Effector memory CD4-positive, alpha-beta T cell (primary cell): ENCODE measurements at regions not wholly inside any gene's neighbourhood (a gene's known extent, or its start where the extent isn't known, plus 50 kb on each side); places are given as distances from the start of the nearest gene placed in this dataset.

Source experiments
- DNase-seq, 3 donors: peaks; one replicate each; pipeline ENCODE4 v3.0.0-alpha.2; 2020
- H3K27ac ChIP-seq: 2 replicates; pipeline ENCODE4 v1.7.0; 2013; ENCODE audit warnings: mild to moderate bottlenecking, low read length, moderate library complexity; ENCODE audit not compliant: insufficient read depth, poor library complexity, severe bottlenecking
- H3K27me3 ChIP-seq: replicated peaks from 2 replicates; pipeline ENCODE4 v1.7.0; 2013; ENCODE audit warnings: mild to moderate bottlenecking, low read length; ENCODE audit not compliant: insufficient read depth, control insufficient read depth, poor library complexity, severe bottlenecking
- H3K36me3 ChIP-seq: 2 replicates; pipeline ENCODE4 v1.7.0; 2013; ENCODE audit warnings: mild to moderate bottlenecking, low read length, moderate library complexity; ENCODE audit not compliant: control insufficient read depth, insufficient read depth
- H3K4me1 ChIP-seq: 2 replicates; pipeline ENCODE4 v1.7.0; 2013; ENCODE audit warnings: low read length, mild to moderate bottlenecking; ENCODE audit not compliant: control insufficient read depth, insufficient read depth, poor library complexity, severe bottlenecking
- H3K4me3 ChIP-seq: 2 replicates; pipeline ENCODE4 v1.7.0; 2013; ENCODE audit warnings: low read length, low read depth, mild to moderate bottlenecking; ENCODE audit not compliant: insufficient read depth, poor library complexity, severe bottlenecking
- H3K9me3 ChIP-seq: 2 replicates; pipeline ENCODE4 v1.7.0; 2013; ENCODE audit warnings: mild to moderate bottlenecking, low read length, moderate library complexity; ENCODE audit not compliant: control insufficient read depth

GRCh38 chr16:85350973-85351372 is 238.7 kb upstream of the CIBAR2 start:
- H3K4me3 ChIP-seq: no peak overlapping the region
- no peaks in the 10 kb centered on the region for H3K36me3 ChIP-seq
- no peaks in the 10 kb centered on the region for H3K4me1 ChIP-seq
- H3K9me3 ChIP-seq: no peaks in the 10 kb centered on the region
- no peaks in the 10 kb centered on the region for H3K27me3 ChIP-seq
- no peak overlapping the region for H3K27ac ChIP-seq
- DNase-seq: no peak

GRCh38 chr16:85353013-85353412 is 240.7 kb upstream of the CIBAR2 start:
- Histone ChIP-seq H3K4me1 (no peaks in the 10 kb centered on the region), H3K36me3 (no peaks in the 10 kb centered on the region), H3K27ac (no peak overlapping the region), H3K9me3 (no peaks in the 10 kb centered on the region), H3K4me3 (no peak overlapping the region), H3K27me3 (no peaks in the 10 kb centered on the region)
- DNase-seq: no peak

DNA sequence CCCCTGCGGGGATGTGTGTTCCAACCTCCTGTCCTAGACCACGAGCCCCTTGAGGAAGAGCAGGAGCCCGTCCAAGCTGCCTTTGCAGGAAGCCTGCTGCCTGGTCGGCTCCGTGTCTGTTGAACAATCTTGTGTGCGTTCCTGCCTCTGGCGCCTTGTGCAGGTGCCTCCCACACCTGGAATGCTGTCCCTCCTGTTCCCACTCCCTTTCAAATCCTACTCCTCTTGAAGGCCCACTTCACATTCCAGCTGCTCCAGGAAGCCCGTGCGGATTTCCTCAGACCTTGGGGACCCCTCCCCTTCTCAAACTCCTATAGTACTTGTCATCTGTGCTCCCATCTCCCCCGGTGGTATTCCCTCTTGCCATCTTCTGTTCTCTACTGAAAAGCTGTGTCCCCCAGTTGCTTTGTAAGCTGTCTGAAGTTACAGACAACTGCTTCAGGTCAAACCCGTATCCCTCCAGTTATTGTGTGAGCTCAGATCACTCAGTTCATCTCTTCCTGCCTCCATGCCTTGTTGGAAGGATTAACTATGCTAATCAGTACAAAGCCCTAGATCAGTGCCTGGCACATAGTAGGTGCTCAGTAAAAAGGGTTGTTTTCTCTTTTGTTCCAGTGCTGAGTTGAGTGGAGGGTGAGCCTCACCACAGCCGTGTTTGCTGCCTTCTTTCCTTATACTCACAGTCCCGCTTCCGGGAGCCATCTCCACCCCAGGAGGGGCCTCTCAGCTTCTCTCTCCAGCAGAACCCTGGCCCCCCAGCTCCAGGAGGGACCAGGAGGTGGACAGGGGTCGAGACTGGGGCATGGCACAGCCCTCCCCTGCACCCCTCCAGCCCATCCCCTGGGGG is 241.8 kb upstream of the CIBAR2 start:
- Histone ChIP-seq H3K4me1 (no peaks in the 10 kb centered on the region), H3K4me3 (no peak overlapping the region), H3K27ac (no peak overlapping the region)

GRCh38 chr16:85354686-85355514 is 242.6 kb upstream of the CIBAR2 start:
- no peaks in the 10 kb centered on the region for H3K4me1 ChIP-seq
- no peak overlapping the region for H3K27ac ChIP-seq
- no peaks in the 10 kb centered on the region for H3K27me3 ChIP-seq
- no peak for DNase-seq
- no peaks in the 10 kb centered on the region for H3K36me3 ChIP-seq
- no peaks in the 10 kb centered on the region for H3K9me3 ChIP-seq
- H3K4me3 ChIP-seq: no peak overlapping the region

More for the DNA sequence above, 241.8 kb upstream of the CIBAR2 start:
- DNase-seq: no peak
- Histone ChIP-seq H3K36me3 (no peaks in the 10 kb centered on the region), H3K9me3 (no peaks in the 10 kb centered on the region), H3K27me3 (no peaks in the 10 kb centered on the region)

GRCh38 chr16:85355515-85355837 is 243.2 kb upstream of the CIBAR2 start:
- H3K27me3 ChIP-seq: no peaks in the 10 kb centered on the region
- no peak overlapping the region for H3K27ac ChIP-seq
- H3K9me3 ChIP-seq: no peaks in the 10 kb centered on the region
- H3K36me3 ChIP-seq: no peaks in the 10 kb centered on the region
- DNase-seq: no peak
- H3K4me3 ChIP-seq: no peak overlapping the region
- H3K4me1 ChIP-seq: no peaks in the 10 kb centered on the region

DNA sequence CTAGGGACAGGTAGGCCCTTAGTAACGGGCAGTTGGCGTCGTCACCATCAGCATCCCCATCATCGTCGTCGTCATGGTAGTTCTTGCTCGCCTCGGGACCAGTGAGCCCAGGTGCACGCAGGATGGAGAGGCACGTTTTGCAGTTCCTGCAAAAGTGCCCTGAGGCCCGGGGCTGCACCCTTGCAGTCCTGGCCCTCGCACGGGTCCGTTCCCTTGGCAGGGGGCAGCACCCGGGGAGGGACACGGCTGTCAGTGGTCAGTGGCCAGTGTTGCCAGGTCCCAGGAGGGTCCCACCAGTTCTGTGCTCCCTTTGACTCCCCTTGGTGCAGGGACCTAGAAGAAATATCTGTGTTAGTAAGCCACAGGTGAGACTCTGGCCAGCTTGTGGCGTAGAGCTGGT is 243.9 kb upstream of the CIBAR2 start:
- no peak for DNase-seq
- no peaks in the 10 kb centered on the region for H3K4me1 ChIP-seq
- H3K9me3 ChIP-seq: no peaks in the 10 kb centered on the region

GRCh38 chr16:85357323-85357722 is 245.1 kb upstream of the CIBAR2 start:
- Histone ChIP-seq H3K4me3 (no peak overlapping the region), H3K36me3 (no peaks in the 10 kb centered on the region), H3K9me3 (no peaks in the 10 kb centered on the region), H3K4me1 (no peaks in the 10 kb centered on the region), H3K27me3 (no peaks in the 10 kb centered on the region), H3K27ac (no peak overlapping the region)
- DNase-seq: no peak

More for the DNA sequence above, 243.9 kb upstream of the CIBAR2 start:
- Histone ChIP-seq H3K4me3 (no peak overlapping the region), H3K27ac (no peak overlapping the region), H3K36me3 (no peaks in the 10 kb centered on the region), H3K27me3 (no peaks in the 10 kb centered on the region)

DNA sequence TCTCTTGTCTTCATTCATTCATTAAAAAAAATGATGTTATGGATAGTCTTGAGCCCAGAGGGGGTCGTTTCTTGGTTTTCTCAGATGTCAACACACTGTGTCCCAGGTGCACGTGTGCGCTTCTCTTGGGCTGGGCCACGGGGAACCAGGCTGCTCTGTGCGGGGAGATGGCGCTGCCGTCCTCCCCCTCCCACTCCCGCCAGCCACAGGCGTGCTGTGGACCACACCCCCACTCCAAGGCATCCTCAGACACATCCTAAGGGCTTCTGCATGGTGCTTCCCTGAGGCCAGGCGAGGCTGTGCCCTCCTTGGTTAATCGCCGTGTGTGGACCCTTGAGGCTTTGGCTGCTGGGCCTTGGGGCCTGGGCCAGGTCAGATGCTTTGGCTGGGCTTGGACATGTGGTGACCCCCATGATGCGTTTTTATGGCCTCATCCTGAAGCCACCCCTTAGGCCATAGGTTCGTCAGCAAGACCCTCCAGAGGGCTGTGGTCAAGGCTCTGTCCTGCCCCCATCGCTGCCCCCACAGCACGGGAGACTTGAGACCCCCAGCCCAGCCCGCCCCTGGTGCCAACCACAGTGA is 245.7 kb upstream of the CIBAR2 start:
- no peak overlapping the region for H3K27ac ChIP-seq

GRCh38 chr16:85358704-85359146 is 246.5 kb upstream of the CIBAR2 start:
- Histone ChIP-seq H3K4me3 (no peak overlapping the region), H3K4me1 (no peaks in the 10 kb centered on the region), H3K27me3 (no peaks in the 10 kb centered on the region), H3K27ac (no peak overlapping the region), H3K36me3 (no peaks in the 10 kb centered on the region), H3K9me3 (no peaks in the 10 kb centered on the region)
- DNase-seq: no peak

More for the DNA sequence above, 245.7 kb upstream of the CIBAR2 start:
- Histone ChIP-seq H3K36me3 (no peaks in the 10 kb centered on the region), H3K27me3 (no peaks in the 10 kb centered on the region), H3K9me3 (no peaks in the 10 kb centered on the region), H3K4me3 (no peak overlapping the region), H3K4me1 (no peaks in the 10 kb centered on the region)
- no peak for DNase-seq
